PC-9 (cell line): ENCODE measurements at regions not wholly inside any gene's neighbourhood (a gene's known extent, or its start where the extent isn't known, plus 50 kb on each side); places are given as distances from the start of the nearest gene placed in this dataset.

Source experiments
- BruUV-seq: library from RNA; stranded (reverse); fragments of 400-500 nt; replicated peaks from 2 replicates; lab custom pipeline; 2021; lab: Mats Ljungman, UMichigan
- CTCF ChIA-PET: fragments of 300-600 bp; sonication (Branson Sonifier 250); formaldehyde crosslinking; loops from one replicate; lab custom pipeline; 2022; ENCODE audit warnings: antibody characterized with exemption; lab: Charles Lee
- POLR2A ChIA-PET: fragments of 300-600 bp; sonication (Branson Sonifier 250); formaldehyde crosslinking; loops from one replicate; lab custom pipeline; 2022; ENCODE audit warnings: antibody characterized with exemption; ENCODE audit not compliant: unreplicated experiment; lab: Charles Lee
- DNase-seq, 2 experiments: peaks; one replicate each; pipeline versions ENCODE4 v3.0.0 to v3.0.0-alpha.2; 2015 to 2022; ENCODE audit warnings: mixed read lengths in 1 of 2
- H2AFZ ChIP-seq: fragments of 200-600 bp; sonication (generic); 2 replicates; pipeline ENCODE4 v1.8.1; 2017; ENCODE audit warnings: antibody characterized with exemption
- H3F3A ChIP-seq: fragments of 200-600 bp; sonication (generic); 2 replicates; pipeline ENCODE4 v1.8.1; 2017; ENCODE audit warnings: antibody characterized with exemption, mild to moderate bottlenecking, low read depth; ENCODE audit not compliant: insufficient read depth
- H3K27ac ChIP-seq: fragments of 200-600 bp; sonication (generic); 2 replicates; pipeline ENCODE4 v1.6.1; 2016; ENCODE audit warnings: mixed run types
- H3K27me3 ChIP-seq: fragments of 200-600 bp; sonication (generic); 2 replicates; pipeline ENCODE4 v1.6.1; 2016; ENCODE audit warnings: low read depth, mixed run types; ENCODE audit not compliant: insufficient read depth
- H3K36me3 ChIP-seq: fragments of 200-600 bp; sonication (generic); 2 replicates; pipeline ENCODE4 v1.6.1; 2016; ENCODE audit warnings: low read depth, mixed run types
- H3K4me1 ChIP-seq: fragments of 200-600 bp; sonication (generic); replicated peaks from 2 replicates; pipeline ENCODE4 v1.6.1; 2016; ENCODE audit warnings: mixed run types; ENCODE audit not compliant: insufficient read depth
- H3K4me2 ChIP-seq: fragments of 200-600 bp; sonication (generic); 2 replicates; pipeline ENCODE4 v1.6.1; 2017; ENCODE audit warnings: mixed run types
- H3K4me3 ChIP-seq: fragments of 200-600 bp; sonication (generic); 2 replicates; pipeline ENCODE4 v1.6.1; 2016; ENCODE audit warnings: mixed run types
- H3K79me2 ChIP-seq: fragments of 200-600 bp; sonication (generic); 2 replicates; pipeline ENCODE4 v1.6.1; 2017; ENCODE audit warnings: low read depth, mixed run types
- H3K9me2 ChIP-seq: fragments of 200-600 bp; sonication (generic); 2 replicates; pipeline ENCODE4 v1.8.1; 2017; ENCODE audit warnings: mild to moderate bottlenecking; ENCODE audit not compliant: insufficient read depth
- H3K9me3 ChIP-seq: fragments of 200-600 bp; sonication (generic); 2 replicates; pipeline ENCODE4 v1.8.1; 2016; ENCODE audit warnings: low read depth; ENCODE audit not compliant: insufficient read depth
- H4K20me1 ChIP-seq: fragments of 200-600 bp; sonication (generic); 2 replicates; pipeline ENCODE4 v1.8.1; 2017; ENCODE audit not compliant: insufficient read depth
- CTCF ChIP-seq: fragments of 200-600 bp; sonication (generic); conservative IDR thresholded peaks from 2 replicates; pipeline ENCODE4 v1.6.1; 2017; ENCODE audit warnings: mixed run types, antibody characterized with exemption, mild to moderate bottlenecking, moderate library complexity
- EZH2 ChIP-seq: fragments of 200-600 bp; sonication (generic); IDR thresholded peaks from 2 replicates; pipeline ENCODE4 v1.8.0; 2017; ENCODE audit warnings: antibody characterized with exemption, low read depth
- intact Hi-C: fragments of 100-400 bp; cut with micrococcal nuclease; formaldehyde crosslinking; loops from one replicate; pipeline ENCODE4 v1.10.0; 2022; ENCODE audit not compliant: unreplicated experiment

- Histone ChIP-seq H3K4me2 (no peak overlapping the region), H3K27ac (no peak overlapping the region), H3K36me3 (no peaks in the 10 kb centered on the region), H3K79me2 (no peaks in the 10 kb centered on the region), H3K9me3 (no peaks in the 10 kb centered on the region), H3K9me2 (no peaks in the 10 kb centered on the region), H3F3A (no peaks in the 10 kb centered on the region), H3K4me1 (peaks cover 6% of the 10 kb centered on the region), H3K27me3 (no peaks in the 10 kb centered on the region), H3K4me3 (no peak overlapping the region), H2AFZ (no peak overlapping the region), H4K20me1 (no peaks in the 10 kb centered on the region)
- no TSS peak for BruUV-seq
- ChIA-PET CTCF (no interaction called here), POLR2A (no interaction called here)
- TF ChIP-seq CTCF = no peak
- intact Hi-C loops = no loop called here
- no peak for DNase-seq
These were observed 193.1 kb downstream of the ABHD5 start for GRCh38 chr3:43883729-43884396.

GRCh38 chr3:43884581-43884980 lies 193.8 kb downstream of the ABHD5 start:
- Histone ChIP-seq H3K9me2 (no peaks in the 10 kb centered on the region), H2AFZ (no peak overlapping the region)
- CTCF ChIA-PET = no interaction called here

GRCh38 chr3:43885908-43886618 lies 195.3 kb downstream of the ABHD5 start:
- Histone ChIP-seq H3K4me1 (no peaks in the 10 kb centered on the region), H2AFZ (no peak overlapping the region), H3K4me3 (no peak overlapping the region), H3K79me2 (no peaks in the 10 kb centered on the region), H3F3A (no peaks in the 10 kb centered on the region), H3K27ac (no peak overlapping the region), H4K20me1 (no peaks in the 10 kb centered on the region), H3K27me3 (no peaks in the 10 kb centered on the region), H3K4me2 (no peak overlapping the region), H3K9me2 (no peaks in the 10 kb centered on the region), H3K36me3 (no peaks in the 10 kb centered on the region), H3K9me3 (no peaks in the 10 kb centered on the region)
- intact Hi-C loops = no loop called here
- POLR2A ChIA-PET = interaction anchor here (0.6 kb wide), 1 partner anchor 179 kb away, joined by 3 read pairs; no protein-coding TSS in a partner anchor
- DNase-seq = no peak
- CTCF ChIA-PET = no interaction called here
- TF ChIP-seq EZH2 = no peak
- TF ChIP-seq CTCF = no peak
- no TSS peak for BruUV-seq

More at GRCh38 chr3:43884581-43884980, 193.8 kb downstream of the ABHD5 start:
- no peaks in the 10 kb centered on the region for H3K79me2 ChIP-seq
- POLR2A ChIA-PET = no interaction called here
- no TSS peak for BruUV-seq
- intact Hi-C loops = no loop called here
- no peaks in the 10 kb centered on the region for H3K27me3 ChIP-seq
- no peak overlapping the region for H3K27ac ChIP-seq
- H3K4me1 ChIP-seq = 0 out of 2 replicates have a peak, but pooled peaks cover under 1% of the 10 kb centered on the region
- no peaks in the 10 kb centered on the region for H3K36me3 ChIP-seq
- DNase-seq = no peak
- no peaks in the 10 kb centered on the region for H3K9me3 ChIP-seq
- no peak for TF ChIP-seq CTCF
- no peak for TF ChIP-seq EZH2
- no peaks in the 10 kb centered on the region for H4K20me1 ChIP-seq
- no peak overlapping the region for H3K4me3 ChIP-seq
- H3K4me2 ChIP-seq = no peak overlapping the region
- H3F3A ChIP-seq = no peaks in the 10 kb centered on the region
